Thoracic aorta (tissue), 2 donors: ENCODE measurements at regions not wholly inside any gene's neighbourhood (a gene's known extent, or its start where the extent isn't known, plus 50 kb on each side); places are given as distances from the start of the nearest gene placed in this dataset.

Experiments used
- ATAC-seq: fragments of 150-250 bp; one replicate; pipeline ENCODE4 v1.8.0; 2017; ENCODE audit warnings: low read depth; ENCODE audit not compliant: insufficient number of reproducible peaks, low FRiP score
- DNase-seq: peaks from one replicate; pipeline ENCODE4 v3.0.0-alpha.2; 2020; ENCODE audit warnings: low spot score
- H3K27ac ChIP-seq, 2 donors: fragments of 200-600 bp; sonication (generic); 1 replicate in 1 of 2; 2 replicates in 1 of 2; pipeline ENCODE4 v1.5.1; 2016; ENCODE audit warnings: mild to moderate bottlenecking in 2 of 2, moderate library complexity in 2 of 2
- H3K27me3 ChIP-seq: fragments of 200-600 bp; sonication (generic); replicated peaks from 2 replicates; pipeline ENCODE4 v1.6.0; 2016; ENCODE audit warnings: mild to moderate bottlenecking; ENCODE audit not compliant: insufficient read depth
- H3K36me3 ChIP-seq: fragments of 200-600 bp; sonication (generic); one replicate; pipeline ENCODE4 v1.5.1; 2016
- H3K4me1 ChIP-seq, 2 donors: fragments of 200-600 bp; sonication (generic); 1 replicate in 1 of 2; 2 replicates in 1 of 2; pipeline versions ENCODE4 v1.5.1 to v1.6.0; 2016; ENCODE audit warnings: low read depth in 2 of 2, mild to moderate bottlenecking in 1 of 2; ENCODE audit not compliant: control insufficient read depth in 1 of 2
- H3K4me3 ChIP-seq: fragments of 200-600 bp; sonication (generic); 2 replicates; pipeline ENCODE4 v1.5.1; 2016; ENCODE audit warnings: mild to moderate bottlenecking
- H3K9me3 ChIP-seq: fragments of 200-600 bp; sonication (generic); 2 replicates; pipeline ENCODE4 v1.5.1; 2016
- TF ChIP-seq, protein P1 (sequence below): fragments of 200-600 bp; sonication (generic); IDR thresholded peaks from one replicate; pipeline ENCODE4 v1.5.1; 2019; ENCODE audit warnings: antibody characterized with exemption

DNA sequence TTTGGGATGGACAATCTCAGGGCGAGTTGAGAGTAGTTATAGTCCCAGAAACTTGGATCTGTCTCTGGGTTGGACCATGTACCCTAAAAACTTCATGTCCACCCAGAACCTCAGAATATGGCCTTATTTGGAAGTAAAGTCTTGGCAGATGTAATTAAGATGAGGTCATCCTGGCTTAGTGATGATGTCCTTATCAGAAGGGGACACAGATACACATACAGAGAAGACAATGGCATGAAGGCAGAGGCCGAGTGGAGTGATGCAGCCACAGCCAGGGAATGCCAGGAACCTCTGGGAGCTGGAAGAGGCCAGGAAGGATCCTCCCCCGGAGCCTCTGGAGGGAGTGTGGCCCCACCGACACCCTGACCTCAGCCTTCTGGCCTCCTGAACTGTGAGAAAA, 61.2 kb upstream of the STX18 start:
- Histone ChIP-seq H3K4me1 (no peaks in the 10 kb centered on the region), H3K36me3 (no peaks in the 10 kb centered on the region), H3K4me3 (no peak overlapping the region), H3K27ac (no peak overlapping the region), H3K27me3 (no peaks in the 10 kb centered on the region), H3K9me3 (no peaks in the 10 kb centered on the region)
- no peak for ATAC-seq
- DNase-seq: no peak
- TF ChIP-seq, protein P1, sequence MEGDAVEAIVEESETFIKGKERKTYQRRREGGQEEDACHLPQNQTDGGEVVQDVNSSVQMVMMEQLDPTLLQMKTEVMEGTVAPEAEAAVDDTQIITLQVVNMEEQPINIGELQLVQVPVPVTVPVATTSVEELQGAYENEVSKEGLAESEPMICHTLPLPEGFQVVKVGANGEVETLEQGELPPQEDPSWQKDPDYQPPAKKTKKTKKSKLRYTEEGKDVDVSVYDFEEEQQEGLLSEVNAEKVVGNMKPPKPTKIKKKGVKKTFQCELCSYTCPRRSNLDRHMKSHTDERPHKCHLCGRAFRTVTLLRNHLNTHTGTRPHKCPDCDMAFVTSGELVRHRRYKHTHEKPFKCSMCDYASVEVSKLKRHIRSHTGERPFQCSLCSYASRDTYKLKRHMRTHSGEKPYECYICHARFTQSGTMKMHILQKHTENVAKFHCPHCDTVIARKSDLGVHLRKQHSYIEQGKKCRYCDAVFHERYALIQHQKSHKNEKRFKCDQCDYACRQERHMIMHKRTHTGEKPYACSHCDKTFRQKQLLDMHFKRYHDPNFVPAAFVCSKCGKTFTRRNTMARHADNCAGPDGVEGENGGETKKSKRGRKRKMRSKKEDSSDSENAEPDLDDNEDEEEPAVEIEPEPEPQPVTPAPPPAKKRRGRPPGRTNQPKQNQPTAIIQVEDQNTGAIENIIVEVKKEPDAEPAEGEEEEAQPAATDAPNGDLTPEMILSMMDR: no peak

DNA sequence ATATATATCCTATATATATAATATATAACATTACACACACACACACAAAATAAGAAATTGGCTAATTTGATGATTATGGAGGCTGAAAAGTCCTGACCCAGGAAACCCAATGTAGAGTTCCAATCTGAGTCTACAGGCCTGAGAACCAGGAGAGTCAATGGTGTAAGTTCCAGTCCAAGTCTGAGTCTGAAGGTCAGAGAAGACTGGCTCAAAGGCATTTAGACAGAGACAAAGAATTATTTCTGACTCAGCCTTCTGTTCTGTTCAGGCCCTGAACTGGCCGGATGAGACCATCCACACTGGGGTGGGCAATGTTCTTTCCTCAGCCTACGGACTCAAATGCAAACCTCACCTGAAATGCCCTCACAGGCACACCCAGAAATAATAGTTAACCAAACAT, 60.6 kb upstream of the STX18 start:
- Histone ChIP-seq H3K4me1 (no peaks in the 10 kb centered on the region), H3K4me3 (no peak overlapping the region), H3K36me3 (no peaks in the 10 kb centered on the region), H3K9me3 (no peaks in the 10 kb centered on the region), H3K27me3 (no peaks in the 10 kb centered on the region), H3K27ac (no peak overlapping the region)
- TF ChIP-seq, protein P1: no peak
- no peak for ATAC-seq
- no peak for DNase-seq

DNA sequence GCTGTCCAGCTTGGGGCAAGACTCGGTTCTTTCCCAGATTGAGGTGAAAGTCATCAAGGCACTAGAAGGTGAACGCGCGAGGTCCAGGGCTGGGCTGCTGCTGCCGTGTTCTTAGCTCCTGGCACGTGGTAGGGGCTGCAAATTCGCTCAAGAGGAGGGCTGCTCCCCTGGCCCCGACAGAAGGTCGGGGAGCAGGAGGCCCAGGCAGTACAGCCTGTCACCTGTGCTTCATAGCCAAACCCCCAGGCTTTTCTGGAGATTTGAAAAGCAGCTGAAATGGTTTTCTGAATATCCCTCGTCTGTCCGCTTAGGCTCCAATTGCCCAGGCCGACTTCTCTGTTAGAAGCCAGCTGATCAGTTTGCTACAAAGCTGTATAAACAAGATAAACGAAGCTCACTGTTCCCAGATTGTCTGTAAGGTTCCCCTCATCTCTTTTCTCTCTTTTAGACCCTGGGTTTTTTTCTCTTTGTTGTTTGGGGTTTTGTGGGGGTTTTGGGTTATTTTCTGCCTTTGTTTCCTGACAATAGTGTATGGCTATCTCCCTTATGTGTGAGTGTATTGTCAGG, 60.0 kb upstream of the STX18 start:
- Histone ChIP-seq H3K27ac (no peak overlapping the region), H3K27me3 (no peaks in the 10 kb centered on the region), H3K4me3 (no peak overlapping the region), H3K36me3 (no peaks in the 10 kb centered on the region), H3K9me3 (no peaks in the 10 kb centered on the region), H3K4me1 (no peaks in the 10 kb centered on the region)
- DNase-seq (no peak), ATAC-seq (no peak)
- TF ChIP-seq, protein P1: no peak

DNA sequence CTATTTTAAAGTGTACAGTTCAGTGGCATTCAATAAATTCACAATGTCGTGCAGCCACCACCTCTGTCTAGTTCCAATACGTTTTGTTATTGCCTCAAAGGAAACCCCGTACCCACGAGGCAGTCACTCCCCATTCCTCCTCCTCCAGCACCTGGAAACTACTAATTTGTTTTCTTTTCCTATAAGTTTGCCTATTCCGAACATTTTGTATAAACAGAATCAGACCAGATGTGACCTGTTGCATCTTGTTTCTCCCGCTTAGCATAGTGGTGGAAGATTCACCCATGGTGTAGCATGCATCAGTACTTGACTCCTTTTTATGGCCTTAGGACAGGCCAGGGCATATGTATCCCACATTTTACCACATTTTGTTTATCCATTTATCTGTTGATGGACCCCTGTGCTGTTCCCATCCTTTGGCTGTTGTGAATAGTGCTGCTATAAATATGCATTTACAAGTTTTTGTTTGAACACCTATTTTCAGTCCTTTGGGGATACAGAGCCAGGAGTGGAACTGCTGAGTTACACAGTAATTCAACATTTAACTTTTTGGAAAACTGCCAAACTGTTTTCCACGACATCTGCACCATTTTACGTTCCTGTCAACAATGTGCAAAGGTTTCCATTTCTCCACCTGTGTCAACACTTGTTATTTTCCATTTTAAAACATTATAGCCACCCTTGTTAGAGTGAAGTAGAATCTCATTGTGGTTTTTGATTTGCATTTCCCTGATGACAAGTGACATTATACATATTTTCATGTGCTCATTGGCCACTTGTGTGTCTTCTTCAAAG, 57.8 kb upstream of the STX18 start:
- DNase-seq (no peak), ATAC-seq (no peak)
- H3K9me3 ChIP-seq: peaks cover 5% of the 10 kb centered on the region
- H3K36me3 ChIP-seq: no peaks in the 10 kb centered on the region
- TF ChIP-seq, protein P1: no peak
- no peak overlapping the region for H3K27ac ChIP-seq
- no peak overlapping the region for H3K4me3 ChIP-seq
- H3K27me3 ChIP-seq: no peaks in the 10 kb centered on the region
- no peaks in the 10 kb centered on the region for H3K4me1 ChIP-seq

DNA sequence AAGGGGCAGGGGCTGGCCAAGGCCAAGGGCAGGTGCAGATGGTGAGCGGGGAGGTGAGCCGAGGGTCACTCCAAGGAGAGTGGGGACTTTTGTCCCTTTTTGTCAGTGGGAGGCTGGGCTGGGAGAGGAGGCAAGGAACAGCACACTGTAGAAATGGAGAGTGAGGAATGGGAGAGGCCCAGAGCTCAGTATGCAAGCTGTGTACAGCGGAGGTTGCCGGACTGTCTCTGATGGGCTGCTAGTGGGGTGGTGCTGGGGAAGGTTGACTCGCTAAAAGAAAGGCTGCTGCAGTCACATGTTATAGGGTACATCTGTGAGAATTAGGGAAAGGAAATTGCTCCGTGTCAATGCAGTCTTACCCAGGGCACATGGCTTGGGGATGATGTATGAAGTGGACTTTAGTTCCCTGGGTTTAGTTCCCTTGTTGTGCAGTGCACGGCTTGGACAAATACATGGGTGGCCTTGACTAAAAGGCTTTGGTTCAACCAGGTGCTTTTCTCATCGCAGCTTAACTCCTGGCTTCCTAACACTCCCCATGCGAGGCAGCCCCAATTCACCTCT, 57.1 kb upstream of the STX18 start:
- Histone ChIP-seq H3K27ac (no peak overlapping the region), H3K27me3 (no peaks in the 10 kb centered on the region), H3K4me3 (no peak overlapping the region), H3K9me3 (peaks cover 5% of the 10 kb centered on the region), H3K4me1 (no peaks in the 10 kb centered on the region), H3K36me3 (no peaks in the 10 kb centered on the region)
- ATAC-seq (no peak), DNase-seq (no peak)
- TF ChIP-seq, protein P1: no peak
